ENCODE measurements at regions not wholly inside any gene's neighbourhood (a gene's known extent, or its start where the extent isn't known, plus 50 kb on each side); places are given as distances from the start of the nearest gene placed in this dataset.

- DNase-seq (ENCODE audit: low read depth in 2 of 2), result no peak
These were observed 207.1 kb downstream of the NFATC2 start for GRCh38 chr20:51335329-51335841.

GRCh38 chr20:51334609-51335008 lies 207.9 kb downstream of the NFATC2 start:
- DNase-seq (ENCODE audit: low read depth in 2 of 2), result no peak

- no peak for DNase-seq (ENCODE audit: low read depth in 2 of 2)
These were observed 208.5 kb downstream of the NFATC2 start for GRCh38 chr20:51333971-51334370.

DNA sequence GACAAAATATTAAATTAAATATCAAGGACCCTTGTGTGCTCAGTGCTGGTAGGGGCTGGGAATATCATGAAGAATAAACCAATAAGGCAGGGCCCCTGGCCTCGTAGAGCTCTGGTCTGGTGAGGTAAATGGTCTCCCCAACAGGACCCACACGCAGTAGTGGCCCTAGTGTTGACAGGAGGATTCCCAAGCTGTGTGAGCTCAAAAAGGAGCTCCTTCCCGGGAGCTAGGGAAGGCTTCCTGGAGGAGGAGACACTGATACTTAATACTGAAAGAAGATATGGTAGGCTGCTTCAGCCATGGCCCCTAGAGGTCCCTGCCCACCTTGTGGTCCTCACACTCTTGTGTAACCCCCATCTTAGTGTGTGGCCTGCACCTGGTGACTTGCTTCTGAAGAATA lies 209.1 kb downstream of the NFATC2 start:
- DNase-seq (ENCODE audit: low read depth in 2 of 2), result no peak

DNA sequence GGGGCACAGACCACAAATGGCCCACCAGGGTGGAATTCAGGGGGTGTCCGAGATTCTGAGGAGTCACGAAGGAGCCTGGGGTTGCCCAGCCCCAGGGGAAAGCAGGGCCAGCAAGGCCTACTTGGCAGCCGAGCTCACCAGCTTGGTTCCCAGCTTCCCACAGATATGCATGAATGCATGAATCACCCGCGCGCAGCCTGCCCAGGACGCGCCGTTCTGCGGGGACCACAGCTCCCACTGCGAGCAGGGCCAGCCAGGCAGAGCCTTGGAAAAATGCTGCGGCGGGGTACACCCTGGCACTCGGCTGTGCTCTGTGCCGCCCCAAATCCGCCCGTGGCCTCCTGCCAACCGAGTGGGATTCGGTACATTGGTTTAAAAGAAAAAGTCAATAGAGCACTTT lies 211.0 kb downstream of the NFATC2 start:
- no peak for DNase-seq (ENCODE audit: low read depth in 2 of 2)

- DNase-seq (ENCODE audit: low read depth in 2 of 2), result no peak
These were observed 212.7 kb downstream of the NFATC2 start for GRCh38 chr20:51329845-51330244.

GRCh38 chr20:51327251-51327841 lies 215.2 kb downstream of the NFATC2 start:
- DNase-seq (ENCODE audit: low read depth in 2 of 2), result no peak

DNA sequence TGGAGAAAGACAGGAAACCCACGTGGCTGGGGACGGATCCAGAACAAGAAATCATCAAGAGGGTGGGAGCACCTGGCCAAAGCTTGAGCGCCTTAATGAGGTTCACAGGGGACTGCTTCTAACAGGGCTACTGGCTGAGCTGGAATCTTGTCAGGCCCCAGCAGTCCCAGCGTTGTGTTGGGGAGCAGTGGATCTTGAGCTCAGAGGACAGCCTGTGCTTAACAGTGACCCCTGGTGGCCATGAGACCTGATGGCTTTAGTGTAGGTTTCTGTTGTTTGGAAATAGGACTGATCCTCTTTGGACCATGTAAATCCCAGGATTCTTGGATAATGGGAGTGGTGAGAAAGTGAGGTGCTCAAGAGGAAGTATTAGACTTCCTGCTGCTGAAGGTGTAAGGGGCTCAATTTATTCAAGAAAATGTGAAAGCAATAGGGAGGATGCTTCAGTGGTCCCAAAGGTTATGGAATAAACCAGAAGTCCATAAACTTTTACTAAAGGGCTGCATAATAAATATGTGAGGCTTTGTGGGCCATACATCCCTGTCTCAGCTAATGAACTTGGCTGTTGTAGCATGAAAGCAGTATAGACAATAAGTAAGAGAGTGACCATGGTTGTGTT lies 216.2 kb downstream of the NFATC2 start:
- peak in 1 of 2 donors; percentile 17 for DNase-seq (ENCODE audit: low read depth in 2 of 2)

GRCh38 chr20:51322164-51322707 lies 220.3 kb downstream of the NFATC2 start:
- no peak for DNase-seq (ENCODE audit: low read depth in 2 of 2)

- no peak for DNase-seq (ENCODE audit: low read depth in 2 of 2)
These were observed 221.0 kb downstream of the NFATC2 start for GRCh38 chr20:51321343-51322163.

DNA sequence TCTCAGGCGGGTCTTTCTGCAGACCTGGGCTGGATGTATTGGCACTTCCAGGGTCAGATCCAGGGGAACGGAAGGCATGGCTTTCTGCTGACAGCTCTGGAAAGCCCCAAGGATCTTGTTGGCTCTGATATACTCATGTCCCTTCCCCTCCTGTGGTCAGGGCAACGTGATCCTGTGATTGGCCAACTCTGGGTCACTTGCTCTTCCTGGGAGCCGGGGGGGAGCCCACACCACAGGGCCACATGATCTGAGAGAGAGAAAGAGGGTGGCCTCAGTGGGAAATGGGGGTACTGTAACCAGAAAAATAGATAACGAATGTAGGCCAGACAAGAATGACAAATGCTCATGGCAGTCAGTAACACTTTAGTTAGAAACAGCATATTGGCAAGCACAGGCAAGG lies 223.0 kb downstream of the NFATC2 start:
- no peak for DNase-seq (ENCODE audit: low read depth in 2 of 2)

- DNase-seq (ENCODE audit: low read depth in 2 of 2), result peak; percentile 18 to 19
These were observed 224.2 kb downstream of the NFATC2 start for GRCh38 chr20:51318058-51318949.

DNA sequence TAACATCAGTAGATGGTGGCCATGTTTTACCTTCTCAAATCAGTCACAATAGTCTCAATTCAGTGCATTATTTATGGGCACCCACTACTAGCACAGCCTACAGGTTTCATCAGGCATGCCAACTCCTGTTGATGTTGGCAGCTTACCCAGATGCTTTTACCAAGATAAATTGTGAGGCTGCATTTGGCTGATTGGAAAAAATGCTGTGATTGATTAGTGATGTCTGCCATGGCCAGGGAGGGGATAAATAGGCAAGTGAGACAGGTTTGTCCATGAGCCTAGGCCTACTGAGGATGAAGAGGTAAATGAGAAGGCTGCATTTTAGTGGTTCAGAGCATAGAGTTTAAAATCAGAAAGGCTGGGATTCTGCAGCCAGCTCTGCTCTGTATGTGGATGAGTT lies 227.1 kb downstream of the NFATC2 start:
- DNase-seq (ENCODE audit: low read depth in 2 of 2), result no peak

DNA sequence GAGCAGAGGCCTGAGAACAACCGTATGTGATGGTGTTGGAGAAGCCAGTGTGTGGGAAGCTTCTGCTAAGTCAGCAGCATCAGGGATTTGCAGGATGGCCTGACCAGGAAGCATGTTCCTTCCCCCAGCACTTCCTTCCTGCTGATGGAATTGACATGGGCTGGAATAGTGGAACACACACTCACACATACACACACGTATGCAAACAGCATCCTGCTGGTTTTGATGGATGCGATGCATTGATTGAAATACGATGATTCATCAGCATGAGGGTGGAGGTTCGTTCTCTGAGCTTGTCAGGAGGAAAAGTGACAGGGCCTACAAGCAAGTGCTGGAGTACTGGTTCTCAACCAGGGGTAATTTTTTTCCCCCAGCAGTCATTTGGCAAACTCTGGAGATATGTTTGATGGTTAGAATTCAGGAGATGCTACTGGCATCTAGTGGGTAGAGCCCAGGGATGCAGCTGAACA lies 229.1 kb downstream of the NFATC2 start:
- DNase-seq (ENCODE audit: low read depth in 2 of 2), result no peak

DNA sequence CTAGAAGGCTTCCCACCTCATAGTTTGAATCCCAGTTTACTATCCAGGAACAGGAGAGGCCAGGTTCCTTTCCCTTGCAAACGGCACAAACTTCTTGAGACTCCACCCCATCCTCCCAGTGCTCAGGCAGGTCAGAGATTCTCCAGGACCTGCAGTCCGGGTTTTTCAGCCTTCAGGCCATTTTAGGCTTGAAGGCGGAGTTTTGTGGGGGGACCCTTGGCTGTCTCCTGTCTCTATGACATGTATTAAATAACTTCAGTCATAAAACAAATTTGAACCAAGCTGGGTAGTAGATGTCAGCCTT lies 230.1 kb downstream of the NFATC2 start:
- no peak for DNase-seq (ENCODE audit: low read depth in 2 of 2)

GRCh38 chr20:51311636-51312479 lies 230.7 kb downstream of the NFATC2 start:
- no peak for DNase-seq (ENCODE audit: low read depth in 2 of 2)

DNA sequence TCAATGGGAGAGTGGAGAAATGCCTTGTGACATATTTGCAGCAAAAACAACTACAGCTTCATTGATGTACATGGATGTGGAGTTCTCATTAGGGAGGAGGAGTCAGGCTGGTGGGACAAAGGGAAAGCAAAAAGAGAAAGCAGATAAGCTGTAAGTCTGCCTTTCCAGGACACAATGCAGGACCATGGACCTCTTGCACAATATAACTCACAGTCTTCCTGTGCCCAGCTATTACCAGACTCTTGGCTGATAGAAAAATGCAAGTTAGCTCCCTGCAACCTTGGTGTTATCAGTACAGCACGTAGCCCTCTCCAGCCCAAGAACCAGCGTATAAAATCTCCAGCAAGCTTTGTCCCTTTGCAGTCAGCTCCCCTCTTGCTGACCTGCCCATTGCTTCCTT lies 232.3 kb downstream of the NFATC2 start:
- DNase-seq (ENCODE audit: low read depth in 2 of 2), result no peak

- DNase-seq (ENCODE audit: low read depth in 2 of 2), result no peak
These were observed 233.4 kb downstream of the NFATC2 start for GRCh38 chr20:51309128-51309527.

- peak; percentile 33 to 52 for DNase-seq (ENCODE audit: low read depth in 2 of 2)
These were observed 235.8 kb downstream of the NFATC2 start for GRCh38 chr20:51306521-51307358.

GRCh38 chr20:51306081-51306480 lies 236.4 kb downstream of the NFATC2 start:
- DNase-seq (ENCODE audit: low read depth in 2 of 2), result no peak

Measured in stimulated activated CD8-positive, alpha-beta memory T cell treated with anti-CD3 and anti-CD28 coated beads, Interleukin-7, amount 100 ng/mL, for 1 hour (primary cell).